Panc1 (cell line): ENCODE measurements at regions not wholly inside any gene's neighbourhood (a gene's known extent, or its start where the extent isn't known, plus 50 kb on each side); places are given as distances from the start of the nearest gene placed in this dataset.

ENCODE experiments used
- ATAC-seq: fragments of 200-7000 bp; cut with Tn5 transposase; 2 replicates; pipeline ENCODE4 v1.9.1; 2020; ENCODE audit warnings: mild to moderate bottlenecking, moderate library complexity
- BruUV-seq: library from RNA; stranded (reverse); fragments of 400-500 nt; replicated peaks from 2 replicates; lab custom pipeline; 2021; lab: Mats Ljungman, UMichigan
- CTCF ChIA-PET: fragments of 300-600 bp; sonication (Branson Sonifier 250); formaldehyde crosslinking; loops from one replicate; lab custom pipeline; 2022; ENCODE audit warnings: antibody characterized with exemption; lab: Charles Lee
- POLR2A ChIA-PET: fragments of 300-600 bp; sonication (Branson Sonifier 250); formaldehyde crosslinking; loops from one replicate; lab custom pipeline; 2022; ENCODE audit warnings: antibody characterized with exemption; lab: Charles Lee
- DNase-seq: peaks from one replicate; pipeline ENCODE4 v3.0.0-alpha.2; 2010; ENCODE audit warnings: low read depth, low spot score
- H3K27ac ChIP-seq: 2 replicates; pipeline ENCODE4 v1.5.1; 2011; ENCODE audit warnings: mild to moderate bottlenecking, low read length, inconsistent platforms
- H3K27me3 ChIP-seq: fragments of 200-500 bp; sonication (Bioruptor generic); 2 replicates; pipeline ENCODE4 v1.6.0; 2014; ENCODE audit warnings: low read length, inconsistent platforms; ENCODE audit not compliant: control insufficient read depth, insufficient read depth
- H3K36me3 ChIP-seq: fragments of 200-500 bp; sonication (Bioruptor generic); 2 replicates; pipeline ENCODE4 v1.5.1; 2014; ENCODE audit warnings: inconsistent platforms, mild to moderate bottlenecking, low read length, moderate library complexity; ENCODE audit not compliant: control insufficient read depth, insufficient read depth
- H3K4me1 ChIP-seq: 2 replicates; pipeline ENCODE4 v1.5.1; 2011; ENCODE audit warnings: inconsistent platforms, mild to moderate bottlenecking, low read length, moderate library complexity; ENCODE audit not compliant: control insufficient read depth, insufficient read depth
- H3K4me3 ChIP-seq, 2 experiments: 2 replicates each; pipeline ENCODE4 v1.5.1; 2011 to 2012; ENCODE audit warnings: low read depth in 2 of 2, low read length in 2 of 2, mild to moderate bottlenecking in 2 of 2, inconsistent platforms in 1 of 2, moderate library complexity in 1 of 2
- H3K9me3 ChIP-seq: fragments of 200-500 bp; sonication (Bioruptor generic); 2 replicates; pipeline ENCODE4 v1.5.1; 2014; ENCODE audit warnings: low read depth, mild to moderate bottlenecking, inconsistent platforms, low read length, moderate library complexity; ENCODE audit not compliant: control insufficient read depth, insufficient read depth
- CTCF ChIP-seq: fragments of 450-650 bp; IDR thresholded peaks from 2 replicates; pipeline ENCODE4 v1.5.1; 2017; ENCODE audit warnings: mild to moderate bottlenecking
- POLR2AphosphoS5 ChIP-seq: IDR thresholded peaks from 2 replicates; pipeline ENCODE4 v1.6.1; 2012; ENCODE audit warnings: mild to moderate bottlenecking, low read depth, low read length, moderate library complexity
- REST ChIP-seq, 2 experiments: IDR thresholded peaks; 2 replicates each; pipeline ENCODE4 v1.6.1; 2011 to 2012; ENCODE audit warnings: low read depth in 2 of 2, control low read depth in 1 of 2, low read length in 1 of 2, mild to moderate bottlenecking in 1 of 2, moderate library complexity in 1 of 2; ENCODE audit not compliant: insufficient read depth in 1 of 2
- SIN3A ChIP-seq: IDR thresholded peaks from 2 replicates; pipeline ENCODE4 v1.6.1; 2012; ENCODE audit warnings: low read depth, mild to moderate bottlenecking, low read length, moderate library complexity, borderline replicate concordance; ENCODE audit not compliant: insufficient read depth
- TCF7L2 ChIP-seq: IDR thresholded peaks from 2 replicates; pipeline ENCODE4 v1.6.1; 2011; ENCODE audit warnings: mild to moderate bottlenecking, low read depth, low read length, inconsistent platforms
- in situ Hi-C: cut with HindIII; loops from 2 replicates; pipeline ENCODE4 v1.10.0; 2016; ENCODE audit warnings: low sequenced_read_pairs, low pct_unique_long_range_greater_than_20kb
- intact Hi-C: fragments of 100-400 bp; cut with micrococcal nuclease; formaldehyde crosslinking; loops from one replicate; pipeline ENCODE4 v1.10.0; 2022; ENCODE audit not compliant: unreplicated experiment

GRCh38 chr9:95620314-95620713 is 103.5 kb upstream of the PTCH1 start:
- no TSS peak for BruUV-seq
- Histone ChIP-seq H3K27ac (no peak overlapping the region), H3K9me3 (no peaks in the 10 kb centered on the region), H3K36me3 (no peaks in the 10 kb centered on the region), H3K4me1 (no peaks in the 10 kb centered on the region), H3K27me3 (no peaks in the 10 kb centered on the region), H3K4me3 (no peak overlapping the region)
- no peak for TF ChIP-seq POLR2AphosphoS5
- no peak for TF ChIP-seq TCF7L2
- TF ChIP-seq REST (IDR thresholded peaks at IDR 0.05; ENCODE audit: insufficient read depth in 1 of 2, low read depth in 2 of 2, low read length in 1 of 2), result no peak
- TF ChIP-seq SIN3A, result no peak
- no peak for TF ChIP-seq CTCF
- intact Hi-C loops, result no loop called here
- ATAC-seq (no peak), DNase-seq (no peak)
- in situ Hi-C loops, result no loop called here
- ChIA-PET POLR2A (no interaction called here), CTCF (no interaction called here)

GRCh38 chr9:95615246-95615645 is 98.5 kb upstream of the PTCH1 start:
- in situ Hi-C loops, result no loop called here

More at GRCh38 chr9:95615246-95615645, 98.5 kb upstream of the PTCH1 start:
- Histone ChIP-seq H3K9me3 (no peaks in the 10 kb centered on the region), H3K4me1 (no peaks in the 10 kb centered on the region), H3K36me3 (no peaks in the 10 kb centered on the region), H3K4me3 (no peak overlapping the region), H3K27me3 (no peaks in the 10 kb centered on the region), H3K27ac (no peak overlapping the region)
- DNase-seq (no peak), ATAC-seq (no peak)
- CTCF ChIA-PET, result no interaction called here
- POLR2A ChIA-PET, result no interaction called here
- intact Hi-C loops, result no loop called here
- BruUV-seq, result no TSS peak
- TF ChIP-seq CTCF (no peak), TCF7L2 (no peak), SIN3A (no peak), POLR2AphosphoS5 (no peak), REST (IDR thresholded peaks at IDR 0.05; ENCODE audit: insufficient read depth in 1 of 2, low read depth in 2 of 2, low read length in 1 of 2) (no peak)
